Tibial artery (tissue), 4 donors: ENCODE measurements at regions not wholly inside any gene's neighbourhood (a gene's known extent, or its start where the extent isn't known, plus 50 kb on each side); places are given as distances from the start of the nearest gene placed in this dataset.

ENCODE experiments used
- DNase-seq, 2 donors: peaks; one replicate each; pipeline ENCODE4 v3.0.0-alpha.2; 2019
- H3K27ac ChIP-seq, 2 donors: fragments of 200-600 bp; sonication (generic) in 1 of 2; 1 replicate in 1 of 2; 2 replicates in 1 of 2; pipeline ENCODE4 v1.5.1; 2018 to 2019; ENCODE audit warnings: mild to moderate bottlenecking in 1 of 2
- H3K27me3 ChIP-seq, 2 donors: fragments of 200-600 bp; sonication (generic) in 1 of 2; one replicate each; pipeline versions ENCODE4 v1.5.1 to v1.6.0; 2016 to 2019
- H3K36me3 ChIP-seq, 3 donors: fragments of 200-600 bp; sonication (generic) in 2 of 3; one replicate each; pipeline ENCODE4 v1.5.1; 2016 to 2019; ENCODE audit warnings: mild to moderate bottlenecking in 2 of 3
- H3K4me1 ChIP-seq, 4 donors: fragments of 200-600 bp; sonication (generic) in 2 of 4; 1 replicate in 3 of 4; 2 replicates in 1 of 4; pipeline ENCODE4 v1.5.1; 2016 to 2019
- H3K4me3 ChIP-seq, 2 donors: fragments of 200-600 bp; sonication (generic) in 1 of 2; 1 replicate in 1 of 2; 2 replicates in 1 of 2; pipeline ENCODE4 v1.5.1; 2018 to 2019; ENCODE audit warnings: mild to moderate bottlenecking in 2 of 2
- H3K9me3 ChIP-seq, 3 donors: fragments of 200-600 bp; sonication (generic) in 1 of 3; one replicate each; pipeline ENCODE4 v1.5.1; 2016 to 2019
- intact Hi-C: fragments of 100-400 bp; cut with DNase I; formaldehyde crosslinking; loops from one replicate; pipeline ENCODE4 v1.15.0; 2023; ENCODE audit warnings: low total_unique reads
- TF ChIP-seq, protein P1 (sequence below), 2 experiments: fragments of 200-600 bp in 1 of 2; fragments of 450-650 bp in 1 of 2; IDR thresholded peaks; one replicate each; pipeline ENCODE4 v1.5.1; 2017 to 2019; ENCODE audit warnings: antibody characterized with exemption in 2 of 2, mild to moderate bottlenecking in 1 of 2, moderate library complexity in 1 of 2

DNA sequence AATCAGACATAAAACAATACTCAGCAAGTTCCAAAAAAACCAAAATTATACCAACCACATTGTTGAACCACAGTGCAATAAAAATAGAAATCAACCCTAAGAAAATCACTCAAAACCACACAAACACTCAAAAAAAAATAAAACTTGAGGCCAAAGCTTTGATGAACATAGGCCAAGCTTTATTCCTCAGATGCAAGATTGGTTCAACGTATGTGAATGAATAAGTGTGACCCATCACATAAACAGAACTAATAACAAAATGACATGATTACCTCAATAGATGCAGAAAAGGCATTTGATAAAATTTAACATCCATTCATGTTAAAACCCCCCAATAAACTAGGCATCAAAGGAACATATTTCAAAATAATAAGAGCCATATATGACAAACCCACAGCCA, 506.1 kb upstream of the FZD8 start:
- no peaks in the 10 kb centered on the region for H3K4me1 ChIP-seq
- H3K9me3 ChIP-seq = no peaks in the 10 kb centered on the region
- intact Hi-C loops = no loop called here
- TF ChIP-seq, protein P1, sequence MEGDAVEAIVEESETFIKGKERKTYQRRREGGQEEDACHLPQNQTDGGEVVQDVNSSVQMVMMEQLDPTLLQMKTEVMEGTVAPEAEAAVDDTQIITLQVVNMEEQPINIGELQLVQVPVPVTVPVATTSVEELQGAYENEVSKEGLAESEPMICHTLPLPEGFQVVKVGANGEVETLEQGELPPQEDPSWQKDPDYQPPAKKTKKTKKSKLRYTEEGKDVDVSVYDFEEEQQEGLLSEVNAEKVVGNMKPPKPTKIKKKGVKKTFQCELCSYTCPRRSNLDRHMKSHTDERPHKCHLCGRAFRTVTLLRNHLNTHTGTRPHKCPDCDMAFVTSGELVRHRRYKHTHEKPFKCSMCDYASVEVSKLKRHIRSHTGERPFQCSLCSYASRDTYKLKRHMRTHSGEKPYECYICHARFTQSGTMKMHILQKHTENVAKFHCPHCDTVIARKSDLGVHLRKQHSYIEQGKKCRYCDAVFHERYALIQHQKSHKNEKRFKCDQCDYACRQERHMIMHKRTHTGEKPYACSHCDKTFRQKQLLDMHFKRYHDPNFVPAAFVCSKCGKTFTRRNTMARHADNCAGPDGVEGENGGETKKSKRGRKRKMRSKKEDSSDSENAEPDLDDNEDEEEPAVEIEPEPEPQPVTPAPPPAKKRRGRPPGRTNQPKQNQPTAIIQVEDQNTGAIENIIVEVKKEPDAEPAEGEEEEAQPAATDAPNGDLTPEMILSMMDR (IDR thresholded peaks at IDR 0.05) = no peak
- no peak overlapping the region for H3K4me3 ChIP-seq
- no peak for DNase-seq
- H3K27me3 ChIP-seq = no peaks in the 10 kb centered on the region
- H3K36me3 ChIP-seq = no peaks in the 10 kb centered on the region
- no peak overlapping the region for H3K27ac ChIP-seq

DNA sequence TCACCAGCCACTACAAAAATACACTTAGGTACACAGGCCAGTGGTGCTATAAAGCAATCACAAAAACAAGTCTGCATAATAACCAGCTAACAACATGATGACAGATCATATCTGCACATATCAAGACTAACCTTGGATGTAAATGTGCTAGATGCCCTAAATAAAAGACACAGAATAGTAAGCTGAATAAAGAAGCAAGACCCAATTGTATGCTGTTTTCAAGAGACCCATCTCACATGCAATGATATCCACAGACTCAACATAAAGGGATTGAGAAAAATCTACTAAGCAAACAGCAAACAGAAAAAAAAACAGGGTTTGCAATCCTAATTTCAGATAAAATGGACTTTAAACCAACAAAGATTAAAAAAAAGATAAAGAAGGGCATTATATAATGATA, 505.4 kb upstream of the FZD8 start:
- peaks cover 0 to under 1% (median 0%) of the 10 kb centered on the region in 4 donors for H3K4me1 ChIP-seq
- H3K27me3 ChIP-seq = no peaks in the 10 kb centered on the region
- no peak for DNase-seq
- intact Hi-C loops = no loop called here
- H3K36me3 ChIP-seq = no peaks in the 10 kb centered on the region
- TF ChIP-seq, protein P1 (IDR thresholded peaks at IDR 0.05) = no peak
- H3K4me3 ChIP-seq = no peak overlapping the region
- H3K9me3 ChIP-seq = no peaks in the 10 kb centered on the region
- no peak overlapping the region for H3K27ac ChIP-seq

DNA sequence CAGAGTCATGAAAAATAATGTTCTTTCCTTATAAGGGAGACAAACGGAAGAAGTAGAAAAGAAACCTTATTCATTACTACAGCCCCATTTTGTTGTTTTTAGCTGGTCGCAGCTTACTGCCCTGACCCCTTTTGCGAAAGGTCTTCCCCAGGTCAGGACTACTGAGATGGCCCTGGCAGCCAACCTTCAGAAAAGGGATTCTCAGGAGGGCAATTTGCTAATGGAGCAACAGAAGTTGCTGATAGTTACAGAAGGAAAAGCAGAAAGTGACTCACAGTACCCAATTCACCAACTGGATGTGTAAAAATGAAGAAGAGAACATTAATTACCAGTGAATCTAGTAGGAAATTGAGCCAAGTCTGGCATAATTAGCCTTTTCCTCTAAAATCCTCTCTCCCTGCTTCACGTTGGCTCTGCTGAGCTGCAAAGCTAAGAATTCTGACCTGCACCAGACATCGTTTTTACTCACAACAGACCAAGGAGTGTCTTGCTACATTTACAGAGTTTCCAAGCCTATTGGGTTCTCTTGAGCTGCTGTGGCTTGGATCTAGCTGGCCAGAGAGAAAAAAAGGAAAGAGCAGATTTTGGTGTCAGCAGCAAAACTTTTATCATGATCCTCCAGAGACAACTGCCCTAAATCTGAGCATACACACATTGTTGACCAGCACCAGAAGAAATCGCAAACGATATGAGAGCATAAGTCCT, 499.9 kb upstream of the FZD8 start:
- Histone ChIP-seq H3K27ac (peak overlapping the region; percentile 14 to 48), H3K36me3 (no peaks in the 10 kb centered on the region), H3K9me3 (no peaks in the 10 kb centered on the region), H3K4me3 (peak overlapping the region in 1 of 2 donors; percentile 2), H3K27me3 (no peaks in the 10 kb centered on the region), H3K4me1 (peaks cover 0 to 13% (median 0%) of the 10 kb centered on the region in 4 donors)
- TF ChIP-seq, protein P1 (IDR thresholded peaks at IDR 0.05) = no peak
- no peak for DNase-seq
- intact Hi-C loops = no loop called here

DNA sequence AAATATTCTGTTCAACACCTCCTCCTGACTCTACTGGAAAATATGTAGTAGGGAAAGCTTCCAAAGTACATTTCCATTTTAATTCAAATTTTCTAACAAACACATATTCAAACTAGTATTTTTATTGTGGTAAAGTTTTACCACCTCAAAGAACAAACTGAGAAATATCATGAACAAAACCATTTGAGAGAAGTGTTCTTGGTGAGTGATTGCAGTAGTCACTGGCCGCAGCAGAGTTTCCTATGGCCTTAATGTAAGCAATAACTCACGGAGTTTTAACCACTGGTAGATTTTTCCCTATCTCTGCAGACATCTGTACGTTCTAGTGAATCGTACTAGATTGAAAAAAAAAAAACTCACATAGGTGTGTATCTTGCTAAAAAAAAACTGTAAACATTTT, 487.0 kb upstream of the FZD8 start:
- TF ChIP-seq, protein P1 (IDR thresholded peaks at IDR 0.05) = no peak
- DNase-seq = no peak
- no peaks in the 10 kb centered on the region for H3K27me3 ChIP-seq

DNA sequence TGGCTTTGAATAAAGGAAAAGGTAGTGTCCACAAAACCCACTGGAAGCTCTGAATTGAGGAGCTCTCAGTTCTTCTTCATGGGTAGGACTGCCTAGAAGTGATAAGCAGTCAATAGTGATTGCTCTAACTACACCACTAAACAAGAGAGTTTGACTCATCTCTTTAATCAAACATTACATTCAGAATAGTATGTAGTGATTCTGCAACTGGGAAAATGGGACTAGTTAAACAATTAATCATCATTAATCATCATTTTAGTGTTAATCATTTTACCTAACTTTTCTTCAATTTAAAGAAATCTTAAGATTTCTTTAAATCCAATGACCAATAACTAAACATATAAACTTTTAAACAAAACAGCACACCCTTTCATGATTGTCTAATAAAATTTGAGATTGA, 484.0 kb upstream of the FZD8 start:
- H3K27me3 ChIP-seq = no peaks in the 10 kb centered on the region
- no peak overlapping the region for H3K4me3 ChIP-seq
- no peaks in the 10 kb centered on the region for H3K9me3 ChIP-seq
- no peak overlapping the region for H3K27ac ChIP-seq
- no peak for DNase-seq
- H3K36me3 ChIP-seq = no peaks in the 10 kb centered on the region
- TF ChIP-seq, protein P1 (IDR thresholded peaks at IDR 0.05) = no peak
- intact Hi-C loops = no loop called here
- H3K4me1 ChIP-seq = peaks cover 0 to 5% (median 0%) of the 10 kb centered on the region in 4 donors

More for the DNA sequence above, 487.0 kb upstream of the FZD8 start:
- no peak overlapping the region for H3K27ac ChIP-seq
- peaks cover 0 to 5% (median 0%) of the 10 kb centered on the region in 4 donors for H3K4me1 ChIP-seq
- H3K36me3 ChIP-seq = no peaks in the 10 kb centered on the region
- no peaks in the 10 kb centered on the region for H3K9me3 ChIP-seq
- intact Hi-C loops = no loop called here
- H3K4me3 ChIP-seq = no peak overlapping the region
